GM23338 (cell line): ENCODE measurements at regions not wholly inside any gene's neighbourhood (a gene's known extent, or its start where the extent isn't known, plus 50 kb on each side); places are given as distances from the start of the nearest gene placed in this dataset.

Source experiments
- ATAC-seq: fragments of 200-7000 bp; cut with Tn5 transposase; 3 replicates; pipeline ENCODE4 v1.9.1; 2020
- DNase-seq: peaks from one replicate; pipeline ENCODE4 v3.0.0-alpha.2; 2015; ENCODE audit warnings: low spot score
- H2AFZ ChIP-seq: fragments of 200-600 bp; sonication (generic); 2 replicates; pipeline ENCODE4 v1.8.0; 2016; ENCODE audit warnings: antibody characterized with exemption, mild to moderate bottlenecking, moderate library complexity
- H3F3A ChIP-seq: fragments of 200-600 bp; sonication (generic); replicated peaks from 2 replicates; pipeline ENCODE4 v1.8.0; 2017; ENCODE audit warnings: antibody characterized with exemption, mixed run types, low read depth
- H3K27ac ChIP-seq: fragments of 200-600 bp; sonication (generic); 2 replicates; pipeline ENCODE4 v1.6.1; 2016; ENCODE audit warnings: low read depth
- H3K27me3 ChIP-seq: fragments of 200-600 bp; sonication (generic); 2 replicates; pipeline ENCODE4 v1.8.0; 2016; ENCODE audit warnings: mild to moderate bottlenecking, mixed run types, moderate library complexity; ENCODE audit not compliant: insufficient read depth
- H3K36me3 ChIP-seq: fragments of 200-600 bp; sonication (generic); 2 replicates; pipeline ENCODE4 v1.8.0; 2016; ENCODE audit warnings: mild to moderate bottlenecking; ENCODE audit not compliant: insufficient read depth
- H3K4me1 ChIP-seq: fragments of 200-600 bp; sonication (generic); 2 replicates; pipeline ENCODE4 v1.8.0; 2016; ENCODE audit warnings: mild to moderate bottlenecking, moderate library complexity; ENCODE audit not compliant: insufficient read depth
- H3K4me2 ChIP-seq: fragments of 200-600 bp; sonication (generic); 2 replicates; pipeline ENCODE4 v1.7.1; 2017; ENCODE audit warnings: mixed run types
- H3K4me3 ChIP-seq: fragments of 200-600 bp; sonication (generic); 2 replicates; pipeline ENCODE4 v1.6.1; 2016; ENCODE audit warnings: mixed run types
- H3K79me2 ChIP-seq: fragments of 200-600 bp; sonication (generic); replicated peaks from 2 replicates; pipeline ENCODE4 v1.8.0; 2017; ENCODE audit warnings: mild to moderate bottlenecking; ENCODE audit not compliant: insufficient read depth
- H3K9me2 ChIP-seq: fragments of 200-600 bp; sonication (generic); 2 replicates; pipeline ENCODE4 v1.8.0; 2017; ENCODE audit not compliant: insufficient read depth
- H4K20me1 ChIP-seq: fragments of 200-600 bp; sonication (generic); replicated peaks from 2 replicates; pipeline ENCODE4 v1.8.0; 2017; ENCODE audit warnings: mild to moderate bottlenecking; ENCODE audit not compliant: insufficient read depth
- H3K27ac Mint-ChIP-seq: 2 replicates; pipeline ENCODE4 v1.8.0; 2020; ENCODE audit warnings: inconsistent platforms, mild to moderate bottlenecking, moderate library complexity, mixed read lengths
- H3K27me3 Mint-ChIP-seq: 3 replicates; pipeline ENCODE4 v1.8.0; 2022; ENCODE audit warnings: low read depth, mild to moderate bottlenecking, moderate library complexity, mixed read lengths, inconsistent platforms; ENCODE audit not compliant: insufficient read depth, poor library complexity
- H3K36me3 Mint-ChIP-seq: 3 replicates; pipeline ENCODE4 v1.8.0; 2021; ENCODE audit warnings: low read depth, mild to moderate bottlenecking, inconsistent platforms, moderate library complexity, mixed read lengths
- H3K4me1 Mint-ChIP-seq: 3 replicates; pipeline ENCODE4 v1.8.0; 2020; ENCODE audit warnings: mild to moderate bottlenecking, inconsistent platforms, mixed read lengths
- H3K4me3 Mint-ChIP-seq: 3 replicates; pipeline ENCODE4 v1.8.0; 2021; ENCODE audit warnings: moderate library complexity, mild to moderate bottlenecking, inconsistent platforms, mixed read lengths
- H3K9me3 Mint-ChIP-seq: 3 replicates; pipeline ENCODE4 v1.8.0; 2020; ENCODE audit warnings: moderate library complexity, mild to moderate bottlenecking, inconsistent platforms, mixed read lengths
- CREB1 ChIP-seq: fragments of 250-450 bp; sonication (Bioruptor Pico); IDR thresholded peaks from 2 replicates; pipeline ENCODE4 v1.5.0; 2020; ENCODE audit warnings: low read depth, mild to moderate bottlenecking, moderate library complexity
- CTCF ChIP-seq, 2 experiments: fragments of 200-600 bp in 1 of 2; sonication (generic) in 1 of 2; conservative IDR thresholded peaks; 2 replicates each; pipeline versions ENCODE4 v1.5.1 to v1.6.1; 2016 to 2017; ENCODE audit warnings: antibody characterized with exemption in 2 of 2, low read depth in 2 of 2, mild to moderate bottlenecking in 2 of 2, moderate library complexity in 1 of 2
- ETS1 ChIP-seq: IDR thresholded peaks from 2 replicates; pipeline ENCODE4 v1.6.1; 2016; ENCODE audit warnings: antibody characterized with exemption
- EZH2 ChIP-seq: fragments of 200-600 bp; sonication (generic); IDR thresholded peaks from one replicate; pipeline ENCODE4 v1.8.0; 2017; ENCODE audit warnings: antibody characterized with exemption, mild to moderate bottlenecking, low read depth; ENCODE audit not compliant: unreplicated experiment
- NANOG ChIP-seq: IDR thresholded peaks from 2 replicates; pipeline ENCODE4 v1.6.1; 2016; ENCODE audit warnings: antibody characterized with exemption, borderline replicate concordance
- POLR2AphosphoS5 ChIP-seq: IDR thresholded peaks from 2 replicates; pipeline ENCODE4 v1.6.1; 2016; ENCODE audit warnings: antibody characterized with exemption, low read depth
- REST ChIP-seq: IDR thresholded peaks from one replicate; pipeline ENCODE4 v1.6.1; 2018; ENCODE audit warnings: antibody characterized with exemption; ENCODE audit not compliant: unreplicated experiment
- ZNF114 ChIP-seq: fragments of 250-450 bp; sonication (Bioruptor Pico); IDR thresholded peaks from 2 replicates; pipeline ENCODE4 v1.5.0; 2020; ENCODE audit warnings: mild to moderate bottlenecking, moderate library complexity
- ZNF331 ChIP-seq: fragments of 250-450 bp; sonication (Bioruptor Pico); IDR thresholded peaks from 2 replicates; pipeline ENCODE4 v1.5.0; 2020; ENCODE audit warnings: low read depth, mild to moderate bottlenecking, moderate library complexity
- ZNF462 ChIP-seq: fragments of 250-450 bp; sonication (Bioruptor Pico); IDR thresholded peaks from 2 replicates; pipeline ENCODE4 v1.5.0; 2020; ENCODE audit warnings: mild to moderate bottlenecking, moderate library complexity

DNA sequence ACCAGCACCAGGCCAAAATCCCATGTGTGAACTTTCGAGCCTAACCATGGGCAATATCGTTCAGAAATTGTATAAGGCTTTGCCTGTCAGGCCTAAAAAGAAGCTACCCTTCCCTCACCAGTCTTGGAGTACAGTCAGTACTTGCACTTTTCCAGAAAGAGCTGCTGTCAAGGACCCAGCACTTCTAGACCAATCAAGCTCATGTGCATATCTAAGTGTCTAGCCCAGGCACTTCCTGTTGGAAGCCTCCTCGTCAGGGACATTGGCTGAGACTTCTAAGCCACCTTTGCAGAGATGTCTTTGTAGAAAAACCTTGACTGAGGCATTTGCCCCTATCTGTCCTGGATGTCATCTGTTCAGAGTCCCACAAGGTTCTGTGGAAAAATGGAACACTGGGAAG lies 1930.5 kb downstream of the EFNA5 start (continued):
- TF ChIP-seq REST, result no peak
- TF ChIP-seq NANOG, result no peak

- Histone ChIP-seq H3K4me1 (no peaks in the 10 kb centered on the region; the same call in 1 of the 2 replicates), H4K20me1 (no peaks in the 10 kb centered on the region), H3K4me2 (no peak overlapping the region), H3K9me2 (no peaks in the 10 kb centered on the region), H3K36me3 (no peaks in the 10 kb centered on the region), H3K79me2 (no peaks in the 10 kb centered on the region), H2AFZ (no peak overlapping the region), H3K4me3 (no peak overlapping the region), H3K27ac (no peak overlapping the region), H3K27me3 (no peaks in the 10 kb centered on the region), H3F3A (no peaks in the 10 kb centered on the region)
- no peak for DNase-seq
- ATAC-seq, result no peak
- H3K9me3 Mint-ChIP-seq, result no peaks in the 10 kb centered on the region; the same call in 2 of the 3 replicates
- H3K4me3 Mint-ChIP-seq, result no peak overlapping the region
- no peak overlapping the region for H3K27ac Mint-ChIP-seq
- peaks cover 3% of the 10 kb centered on the region; the same call in 2 of the 3 replicates for H3K4me1 Mint-ChIP-seq
- no peaks in the 10 kb centered on the region for H3K36me3 Mint-ChIP-seq
- peaks cover 1% of the 10 kb centered on the region for H3K27me3 Mint-ChIP-seq
- TF ChIP-seq EZH2 (no peak), POLR2AphosphoS5 (no peak), CTCF (conservative IDR thresholded peaks at IDR 0.05; ENCODE audit: low read depth in 2 of 2) (no peak), ZNF331 (CRISPR knock-in tag) (no peak), ZNF462 (CRISPR knock-in tag) (no peak), ETS1 (no peak), ZNF114 (CRISPR knock-in tag) (no peak), CREB1 (CRISPR knock-in tag) (no peak)
These were observed 1931.0 kb downstream of the EFNA5 start for GRCh38 chr5:105739732-105740131.
